KMS-11 (cell line): ENCODE measurements at regions not wholly inside any gene's neighbourhood (a gene's known extent, or its start where the extent isn't known, plus 50 kb on each side); places are given as distances from the start of the nearest gene placed in this dataset.

Source experiments
- H2AFZ ChIP-seq: fragments of 200-600 bp; sonication (generic); 2 replicates; pipeline ENCODE4 v1.6.1; 2016; ENCODE audit warnings: antibody characterized with exemption, mixed run types, low read depth
- H3K27ac ChIP-seq: fragments of 200-600 bp; sonication (generic); 2 replicates; pipeline ENCODE4 v1.6.1; 2016; ENCODE audit warnings: mild to moderate bottlenecking, mixed run types
- H3K27me3 ChIP-seq: fragments of 200-600 bp; sonication (generic); 2 replicates; pipeline ENCODE4 v1.6.1; 2017; ENCODE audit warnings: mild to moderate bottlenecking, low read depth, mixed run types, moderate library complexity; ENCODE audit not compliant: insufficient read depth
- H3K36me3 ChIP-seq: fragments of 200-600 bp; sonication (generic); 2 replicates; pipeline ENCODE4 v1.6.1; 2017; ENCODE audit warnings: mild to moderate bottlenecking, mixed run types; ENCODE audit not compliant: insufficient read depth
- H3K4me1 ChIP-seq: fragments of 200-600 bp; sonication (generic); 2 replicates; pipeline ENCODE4 v1.6.1; 2016; ENCODE audit warnings: mild to moderate bottlenecking, low read depth, mixed run types; ENCODE audit not compliant: poor library complexity, severe bottlenecking
- H3K4me2 ChIP-seq: fragments of 200-600 bp; sonication (generic); 2 replicates; pipeline ENCODE4 v1.7.0; 2016; ENCODE audit warnings: mild to moderate bottlenecking, mixed run types
- H3K4me3 ChIP-seq: fragments of 200-600 bp; sonication (generic); IDR thresholded peaks from 2 replicates; pipeline ENCODE4 v1.6.1; 2017; ENCODE audit warnings: low read depth, low read length, mixed read lengths; ENCODE audit not compliant: insufficient read depth
- H3K79me2 ChIP-seq: fragments of 200-600 bp; sonication (generic); 2 replicates; pipeline ENCODE4 v1.6.1; 2016; ENCODE audit warnings: low read depth, mixed run types; ENCODE audit not compliant: insufficient read depth
- H3K9ac ChIP-seq: fragments of 200-600 bp; sonication (generic); 2 replicates; pipeline ENCODE4 v1.6.1; 2016; ENCODE audit warnings: mild to moderate bottlenecking, mixed run types
- H4K20me1 ChIP-seq: fragments of 200-600 bp; sonication (generic); 2 replicates; pipeline ENCODE4 v1.6.1; 2016; ENCODE audit warnings: mild to moderate bottlenecking, mixed run types; ENCODE audit not compliant: insufficient read depth
- TF ChIP-seq, protein P1 (sequence below): fragments of 200-600 bp; sonication (generic); conservative IDR thresholded peaks from 2 replicates; pipeline ENCODE4 v1.6.1; 2017; ENCODE audit warnings: low read depth, mild to moderate bottlenecking, antibody characterized with exemption, low read length, moderate library complexity, mixed read lengths

DNA sequence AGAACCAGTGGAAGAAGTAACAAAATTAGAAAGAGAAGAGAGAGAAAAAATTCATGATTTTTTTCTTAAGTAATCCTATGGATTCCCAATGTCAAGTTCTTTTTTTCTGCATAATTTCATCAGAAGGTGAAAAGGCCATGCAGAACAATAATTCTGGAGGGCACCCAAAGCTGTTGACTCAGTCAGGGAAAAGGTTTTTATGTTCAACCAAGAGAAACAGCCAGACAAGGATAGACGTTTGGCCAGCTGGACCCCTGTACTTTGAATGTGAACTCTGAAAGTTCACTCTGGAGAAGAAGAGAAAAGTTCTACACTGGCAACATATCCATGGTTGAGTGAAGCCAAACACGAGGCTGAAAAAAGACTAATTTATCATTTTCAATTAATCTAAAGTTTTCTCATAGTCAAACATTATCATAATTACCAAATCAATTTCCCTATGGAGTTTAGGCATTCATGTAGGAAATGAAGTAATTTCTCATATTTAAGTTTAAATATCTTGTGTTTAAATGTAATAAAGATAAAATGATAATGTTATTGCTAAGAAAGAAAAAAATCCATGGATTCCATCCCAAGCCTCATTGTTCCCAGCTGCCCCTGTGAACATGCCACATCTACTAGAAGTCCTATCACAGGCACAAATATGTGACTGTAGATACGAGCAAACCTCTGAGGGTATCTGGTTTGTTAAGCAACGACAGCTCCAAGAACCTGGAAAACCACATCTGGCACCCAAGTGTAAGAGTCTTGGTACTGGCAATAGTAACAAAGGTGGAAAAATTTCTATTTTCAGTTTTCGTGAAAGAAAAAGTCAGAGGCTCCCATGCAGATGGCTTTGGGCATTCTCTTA, 742.7 kb upstream of the ACVR2A start:
- H3K4me2 ChIP-seq: no peak overlapping the region
- no peaks in the 10 kb centered on the region for H3K27me3 ChIP-seq
- no peaks in the 10 kb centered on the region for H4K20me1 ChIP-seq
- no peaks in the 10 kb centered on the region for H3K4me1 ChIP-seq
- H3K27ac ChIP-seq: no peak overlapping the region
- no peaks in the 10 kb centered on the region for H3K79me2 ChIP-seq
- H3K9ac ChIP-seq: no peak overlapping the region
- TF ChIP-seq, protein P1, sequence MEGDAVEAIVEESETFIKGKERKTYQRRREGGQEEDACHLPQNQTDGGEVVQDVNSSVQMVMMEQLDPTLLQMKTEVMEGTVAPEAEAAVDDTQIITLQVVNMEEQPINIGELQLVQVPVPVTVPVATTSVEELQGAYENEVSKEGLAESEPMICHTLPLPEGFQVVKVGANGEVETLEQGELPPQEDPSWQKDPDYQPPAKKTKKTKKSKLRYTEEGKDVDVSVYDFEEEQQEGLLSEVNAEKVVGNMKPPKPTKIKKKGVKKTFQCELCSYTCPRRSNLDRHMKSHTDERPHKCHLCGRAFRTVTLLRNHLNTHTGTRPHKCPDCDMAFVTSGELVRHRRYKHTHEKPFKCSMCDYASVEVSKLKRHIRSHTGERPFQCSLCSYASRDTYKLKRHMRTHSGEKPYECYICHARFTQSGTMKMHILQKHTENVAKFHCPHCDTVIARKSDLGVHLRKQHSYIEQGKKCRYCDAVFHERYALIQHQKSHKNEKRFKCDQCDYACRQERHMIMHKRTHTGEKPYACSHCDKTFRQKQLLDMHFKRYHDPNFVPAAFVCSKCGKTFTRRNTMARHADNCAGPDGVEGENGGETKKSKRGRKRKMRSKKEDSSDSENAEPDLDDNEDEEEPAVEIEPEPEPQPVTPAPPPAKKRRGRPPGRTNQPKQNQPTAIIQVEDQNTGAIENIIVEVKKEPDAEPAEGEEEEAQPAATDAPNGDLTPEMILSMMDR: no peak
- no peaks in the 10 kb centered on the region for H3K36me3 ChIP-seq
- H3K4me3 ChIP-seq: no peak overlapping the region
- H2AFZ ChIP-seq: no peak overlapping the region

DNA sequence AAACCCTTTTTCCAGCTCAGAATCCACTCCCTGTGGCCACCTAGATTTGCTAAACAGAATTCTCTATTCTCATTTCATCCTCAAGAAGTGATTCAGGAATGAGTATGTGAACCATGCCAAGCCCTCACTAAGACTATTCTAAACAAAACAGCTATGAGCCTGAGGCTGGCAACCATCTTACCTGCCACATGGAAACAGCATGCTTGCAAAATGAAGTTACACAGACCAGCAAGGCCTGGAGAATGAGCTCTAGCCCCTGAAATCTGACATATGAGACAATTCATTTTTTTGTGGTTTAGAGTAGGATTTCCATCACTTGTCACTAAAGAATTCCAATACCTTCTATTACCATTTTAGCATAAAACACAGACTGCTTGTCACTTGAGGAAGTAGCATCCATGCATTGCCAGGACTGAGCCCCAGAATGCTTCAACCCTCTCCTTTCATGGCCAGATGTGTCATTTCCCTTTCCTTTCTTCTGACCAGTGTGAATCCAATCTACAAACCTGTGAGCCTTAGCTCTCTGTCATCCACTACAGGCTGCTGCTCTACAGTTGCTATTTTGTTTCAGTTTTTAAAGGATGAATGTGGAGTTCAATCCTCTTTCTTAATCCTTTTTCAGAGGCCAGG, 744.3 kb upstream of the ACVR2A start:
- Histone ChIP-seq H3K4me2 (no peak overlapping the region), H3K9ac (no peak overlapping the region), H3K4me1 (no peaks in the 10 kb centered on the region), H3K27ac (no peak overlapping the region), H3K36me3 (no peaks in the 10 kb centered on the region), H3K79me2 (no peaks in the 10 kb centered on the region), H4K20me1 (no peaks in the 10 kb centered on the region), H2AFZ (no peak overlapping the region), H3K27me3 (no peaks in the 10 kb centered on the region), H3K4me3 (no peak overlapping the region)
- TF ChIP-seq, protein P1: no peak

DNA sequence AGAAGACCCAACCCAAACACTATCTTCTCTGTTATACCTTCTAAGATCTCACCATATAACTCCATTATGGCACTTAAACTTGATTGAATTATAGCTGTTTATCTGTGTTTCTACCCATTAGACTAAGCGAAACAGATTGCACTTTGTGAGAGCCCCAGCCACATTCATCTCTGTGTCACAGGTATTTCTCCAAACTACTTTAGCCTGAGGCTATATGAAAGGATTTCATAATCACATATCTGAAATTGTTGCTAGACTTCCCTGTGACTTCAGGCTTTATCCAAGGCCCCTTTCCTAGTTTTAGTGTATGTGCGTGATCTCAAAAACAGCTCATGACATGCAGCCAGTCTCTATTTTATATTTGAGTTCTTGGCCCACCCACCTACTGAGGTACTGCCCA, 745.0 kb upstream of the ACVR2A start:
- Histone ChIP-seq H3K4me1 (no peaks in the 10 kb centered on the region), H4K20me1 (no peaks in the 10 kb centered on the region), H3K4me2 (no peak overlapping the region), H3K36me3 (no peaks in the 10 kb centered on the region), H3K79me2 (no peaks in the 10 kb centered on the region), H3K27me3 (no peaks in the 10 kb centered on the region), H3K27ac (no peak overlapping the region), H2AFZ (no peak overlapping the region), H3K4me3 (no peak overlapping the region), H3K9ac (no peak overlapping the region)
- TF ChIP-seq, protein P1: no peak

DNA sequence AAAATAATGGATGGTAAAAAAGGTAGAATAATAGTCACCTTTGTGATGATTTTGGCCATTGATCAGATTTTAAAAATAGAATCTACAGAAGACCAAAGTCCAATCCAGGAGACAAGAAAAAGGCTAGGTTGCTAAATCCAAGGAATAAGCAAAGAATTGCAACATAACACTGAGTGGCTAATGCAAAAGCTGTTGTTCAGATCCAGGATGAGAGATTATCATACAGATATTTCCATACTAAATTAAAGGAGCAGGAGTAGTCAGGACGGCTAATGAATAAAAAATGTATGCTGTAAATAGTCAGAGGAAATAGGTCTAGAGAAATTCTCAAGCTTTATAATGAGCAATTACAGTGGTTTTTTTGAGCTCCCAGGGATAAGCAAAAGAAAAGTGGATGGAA, 745.9 kb upstream of the ACVR2A start:
- Histone ChIP-seq H3K4me1 (no peaks in the 10 kb centered on the region), H3K4me2 (no peak overlapping the region), H3K27ac (no peak overlapping the region)

More for the DNA sequence above, 745.9 kb upstream of the ACVR2A start:
- Histone ChIP-seq H4K20me1 (no peaks in the 10 kb centered on the region), H3K27me3 (no peaks in the 10 kb centered on the region), H3K4me3 (no peak overlapping the region), H2AFZ (no peak overlapping the region), H3K36me3 (no peaks in the 10 kb centered on the region), H3K79me2 (no peaks in the 10 kb centered on the region), H3K9ac (no peak overlapping the region)
- TF ChIP-seq, protein P1: no peak
